Transverse colon (tissue), 4 donors: ENCODE measurements at regions not wholly inside any gene's neighbourhood (a gene's known extent, or its start where the extent isn't known, plus 50 kb on each side); places are given as distances from the start of the nearest gene placed in this dataset.

Experiments used
- CTCF ChIP-seq, 5 experiments: fragments of 200-600 bp in 3 of 5; fragments of 450-650 bp in 2 of 5; sonication (generic) in 3 of 5; IDR thresholded peaks; 1 replicate in 2 of 5; 2 replicates in 3 of 5; pipeline ENCODE4 v1.5.1; 2016 to 2017; ENCODE audit warnings: antibody characterized with exemption in 5 of 5, inconsistent platforms in 3 of 5, mild to moderate bottlenecking in 2 of 5, moderate library complexity in 1 of 5
- POLR2A ChIP-seq: fragments of 450-650 bp; IDR thresholded peaks from one replicate; pipeline ENCODE4 v1.6.1; 2016; ENCODE audit warnings: antibody characterized with exemption, mild to moderate bottlenecking, moderate library complexity
- POLR2AphosphoS5 ChIP-seq, 3 donors: sonication (generic); formaldehyde crosslinking; IDR thresholded peaks; one replicate each; pipeline ENCODE4 v1.6.1; 2016; ENCODE audit warnings: antibody characterized with exemption in 3 of 3

- no peak for TF ChIP-seq CTCF (IDR thresholded peaks at IDR 0.05)
- TF ChIP-seq POLR2A, result no peak
- no peak for TF ChIP-seq POLR2AphosphoS5 (IDR thresholded peaks at IDR 0.05)
Measured at GRCh38 chr11:131185915-131186314, 184.5 kb upstream of the NTM start.
